B cell (primary cell): ENCODE measurements at regions not wholly inside any gene's neighbourhood (a gene's known extent, or its start where the extent isn't known, plus 50 kb on each side); places are given as distances from the start of the nearest gene placed in this dataset.

Experiments used
- CTCF ChIP-seq: fragments of 200-600 bp; IDR thresholded peaks from one replicate; pipeline ENCODE4 v1.8.0; 2022; ENCODE audit warnings: antibody characterized with exemption, mild to moderate bottlenecking
- EZH2 ChIP-seq: IDR thresholded peaks from 2 replicates; pipeline ENCODE4 v1.6.1; 2012; ENCODE audit warnings: borderline replicate concordance, low read depth, mild to moderate bottlenecking, moderate library complexity, low read length; ENCODE audit not compliant: insufficient read depth, poor library complexity, severe bottlenecking

DNA sequence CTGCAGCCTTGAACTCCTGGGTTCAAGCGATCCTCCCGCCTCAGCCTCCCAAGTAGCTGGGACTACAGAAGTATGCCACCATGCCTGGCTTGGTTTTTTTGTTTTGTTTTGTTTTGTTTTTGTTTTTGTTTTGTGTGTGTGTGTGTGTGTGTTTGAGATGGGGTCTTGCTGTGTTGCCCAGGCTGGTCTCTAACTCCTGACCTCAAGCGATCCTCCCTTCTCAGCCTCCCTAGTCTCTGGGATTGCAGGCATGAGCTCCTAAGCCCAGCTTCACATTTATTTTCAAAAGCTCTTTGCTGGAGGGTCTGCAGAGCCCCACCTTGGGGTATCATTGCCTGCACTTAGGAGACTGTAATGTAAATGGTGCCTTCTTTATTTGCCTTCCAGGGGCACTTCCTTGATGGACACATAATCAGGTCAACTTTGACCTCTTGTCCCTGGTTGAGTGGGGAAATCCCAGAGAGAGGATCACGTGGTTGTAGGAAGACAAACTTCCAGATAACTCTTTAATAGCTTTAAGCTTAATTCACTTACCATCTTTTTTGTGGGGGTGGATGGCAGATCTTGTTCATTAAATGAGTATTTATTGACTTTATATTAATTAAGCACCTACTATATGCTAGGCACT, 72.9 kb upstream of the NPAS1 start:
- TF ChIP-seq CTCF: no peak
- TF ChIP-seq EZH2: no peak
